ENCODE measurements at regions not wholly inside any gene's neighbourhood (a gene's known extent, or its start where the extent isn't known, plus 50 kb on each side); places are given as distances from the start of the nearest gene placed in this dataset.
"Not testable (repeated sequence)": the region's sequence is repeated elsewhere in the genome, so short reads cannot be mapped to it uniquely, and the experiment has no call there.

DNA sequence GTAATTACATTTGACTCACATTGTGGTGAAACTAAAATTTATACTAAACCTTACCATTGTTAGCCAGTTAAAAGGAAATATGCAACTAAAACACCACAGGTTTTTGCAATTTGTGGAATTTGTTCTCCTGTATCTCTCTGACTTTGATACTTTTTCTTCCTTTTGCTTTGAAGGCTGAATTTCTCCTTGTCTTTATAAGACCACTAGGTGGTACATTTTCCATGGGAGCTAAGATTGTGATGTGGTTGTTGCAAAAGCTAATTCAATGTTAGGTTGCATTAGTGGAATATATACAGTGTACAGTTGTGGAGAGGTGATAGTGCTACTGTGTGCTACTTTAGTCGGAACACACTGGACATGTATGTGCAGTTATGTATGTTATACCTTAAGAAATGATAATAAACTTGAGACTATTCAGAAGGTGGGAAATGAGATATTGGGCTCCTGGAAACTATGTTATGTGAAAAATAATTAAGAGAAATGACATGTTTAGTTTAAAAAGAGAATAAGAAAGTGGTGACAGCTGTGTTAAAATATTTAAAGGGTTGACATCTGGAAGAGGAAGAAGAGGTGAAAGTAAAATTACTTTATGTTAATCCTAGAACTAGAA, 70.3 kb downstream of the ARL9 start:
- Mint-ChIP-seq H3K9me3 (no peaks in the 10 kb centered on the region), H3K27ac (no peak overlapping the region), H3K27me3 (no peaks in the 10 kb centered on the region), H3K36me3 (ENCODE audit: low read depth) (no peaks in the 10 kb centered on the region), H3K4me3 (no peak overlapping the region), H3K4me1 (ENCODE audit: low read depth) (peaks cover 3% of the 10 kb centered on the region)
- intact Hi-C loops (cut with micrococcal nuclease), result loop anchor here (10.0 kb wide), 1 partner anchor 229 kb away; no protein-coding TSS in a partner anchor
- ChIA-PET CTCF (interaction anchor here (0.7 to 2.7 kb wide), 17 partner anchors 9 to 391 kb away, joined by 3 to 16 read pairs (median 3); partner anchors contain the start of gene HOPX), POLR2A (no interaction called here)
- DNase-seq (no peak), ATAC-seq (no peak)
- TF ChIP-seq, protein P1, sequence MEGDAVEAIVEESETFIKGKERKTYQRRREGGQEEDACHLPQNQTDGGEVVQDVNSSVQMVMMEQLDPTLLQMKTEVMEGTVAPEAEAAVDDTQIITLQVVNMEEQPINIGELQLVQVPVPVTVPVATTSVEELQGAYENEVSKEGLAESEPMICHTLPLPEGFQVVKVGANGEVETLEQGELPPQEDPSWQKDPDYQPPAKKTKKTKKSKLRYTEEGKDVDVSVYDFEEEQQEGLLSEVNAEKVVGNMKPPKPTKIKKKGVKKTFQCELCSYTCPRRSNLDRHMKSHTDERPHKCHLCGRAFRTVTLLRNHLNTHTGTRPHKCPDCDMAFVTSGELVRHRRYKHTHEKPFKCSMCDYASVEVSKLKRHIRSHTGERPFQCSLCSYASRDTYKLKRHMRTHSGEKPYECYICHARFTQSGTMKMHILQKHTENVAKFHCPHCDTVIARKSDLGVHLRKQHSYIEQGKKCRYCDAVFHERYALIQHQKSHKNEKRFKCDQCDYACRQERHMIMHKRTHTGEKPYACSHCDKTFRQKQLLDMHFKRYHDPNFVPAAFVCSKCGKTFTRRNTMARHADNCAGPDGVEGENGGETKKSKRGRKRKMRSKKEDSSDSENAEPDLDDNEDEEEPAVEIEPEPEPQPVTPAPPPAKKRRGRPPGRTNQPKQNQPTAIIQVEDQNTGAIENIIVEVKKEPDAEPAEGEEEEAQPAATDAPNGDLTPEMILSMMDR (IDR thresholded peaks at IDR 0.05), result peak; percentile 29

DNA sequence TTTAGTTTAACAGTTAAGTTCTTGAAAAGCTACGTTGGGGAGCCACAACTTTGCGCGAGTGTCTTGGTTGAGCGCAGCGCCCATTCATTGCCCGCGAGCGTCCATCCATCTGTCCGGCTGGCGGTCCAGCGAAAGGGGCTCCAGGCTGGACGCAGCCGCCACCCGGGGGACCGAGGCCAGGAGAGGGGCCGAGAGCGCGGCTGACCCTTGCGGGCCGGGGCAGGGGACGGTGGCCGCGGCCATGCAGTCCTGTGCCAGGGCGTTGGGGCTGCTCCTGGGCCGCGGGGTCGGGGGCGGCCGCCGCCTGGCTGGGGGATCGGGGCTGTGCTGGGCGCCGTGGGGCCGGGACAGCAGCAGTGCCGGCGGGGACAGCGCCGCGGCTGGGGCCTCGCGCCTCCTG, 86.8 kb downstream of the ARL9 start:
- H3K27me3 Mint-ChIP-seq; intact Hi-C loops (cut with micrococcal nuclease); ATAC-seq; H3K4me3 Mint-ChIP-seq; DNase-seq; POLR2A ChIA-PET; CTCF ChIA-PET; H3K4me1 Mint-ChIP-seq (ENCODE audit: low read depth); H3K27ac Mint-ChIP-seq; H3K36me3 Mint-ChIP-seq (ENCODE audit: low read depth): not testable (repeated sequence)
- peaks cover 10% of the 10 kb centered on the region for H3K9me3 Mint-ChIP-seq

All from activated CD8-positive, alpha-beta T cell treated with anti-CD3 and anti-CD28 coated beads for 36 hours (primary cell).